GM19438 (cell line): ENCODE measurements at regions not wholly inside any gene's neighbourhood (a gene's known extent, or its start where the extent isn't known, plus 50 kb on each side); places are given as distances from the start of the nearest gene placed in this dataset.

Source experiments
- ATAC-seq: cut with Tn5 transposase; IDR thresholded peaks from one replicate; pipeline ENCODE4 v1.9.1; 2021; ENCODE audit warnings: low read depth; ENCODE audit not compliant: unreplicated experiment

DNA sequence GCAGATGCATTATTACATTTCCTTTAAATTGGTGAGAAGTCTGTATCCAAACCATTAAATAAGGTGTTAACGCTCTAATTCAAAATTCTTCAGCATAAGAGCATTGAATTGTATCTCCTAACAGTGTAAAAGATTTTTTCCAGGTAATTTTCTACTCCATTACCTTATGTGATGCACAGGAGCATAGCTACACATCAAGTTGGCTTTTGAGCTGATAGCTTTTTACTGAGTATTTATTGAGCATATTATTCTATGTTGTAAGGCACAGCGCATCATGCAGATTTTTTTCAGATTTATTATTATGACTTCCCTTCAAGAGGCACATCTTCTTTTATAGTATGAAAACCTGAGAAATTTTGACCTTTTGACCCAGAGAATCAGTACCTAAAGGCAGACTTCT is 270.7 kb upstream of the MIR17HG start:
- no peak for ATAC-seq

DNA sequence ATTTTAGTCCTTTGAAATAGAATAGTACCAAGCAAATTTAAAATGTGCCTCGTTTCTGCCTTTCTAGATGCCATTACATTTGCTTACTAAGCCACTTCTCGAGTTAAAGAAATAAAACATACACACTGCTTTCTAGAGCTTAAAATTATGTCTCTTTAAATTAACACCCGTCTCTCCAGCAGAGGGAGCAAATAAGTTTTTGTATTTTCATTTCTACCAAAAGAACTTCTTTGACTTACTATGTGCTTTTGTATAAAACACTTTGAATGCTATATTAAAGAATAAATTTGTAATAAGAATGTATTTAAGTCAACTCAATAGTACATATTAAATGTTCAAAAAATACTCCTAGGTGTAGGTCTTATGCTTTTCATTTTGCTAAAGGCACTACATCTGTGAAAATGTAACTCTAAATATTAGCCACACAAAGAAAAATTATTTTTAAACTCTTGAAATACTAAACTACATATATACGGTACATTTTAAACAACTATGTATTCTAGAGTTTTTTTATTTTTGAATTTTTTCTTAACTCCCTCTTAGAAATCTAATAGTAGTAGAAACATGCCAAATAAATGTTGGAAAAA is 269.3 kb upstream of the MIR17HG start:
- ATAC-seq: no peak

DNA sequence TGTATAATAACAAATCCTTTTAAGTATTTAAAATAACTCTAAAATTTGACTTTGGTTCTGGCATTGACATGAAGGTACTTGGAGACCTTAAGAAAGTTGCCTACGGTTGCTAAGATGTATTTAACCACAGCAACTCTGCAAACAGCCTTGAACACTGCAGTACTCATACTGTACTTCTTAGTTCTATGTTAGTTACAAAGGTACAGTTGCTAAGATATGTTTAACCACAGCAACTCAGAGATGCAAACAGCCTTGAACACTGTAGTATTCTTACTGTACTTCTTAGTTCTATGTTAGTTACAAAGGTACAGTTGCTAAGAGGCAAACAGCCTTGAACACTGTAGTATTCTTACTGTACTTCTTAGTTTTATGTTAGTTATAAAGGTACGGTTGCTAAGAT is 268.3 kb upstream of the MIR17HG start:
- ATAC-seq: no peak

DNA sequence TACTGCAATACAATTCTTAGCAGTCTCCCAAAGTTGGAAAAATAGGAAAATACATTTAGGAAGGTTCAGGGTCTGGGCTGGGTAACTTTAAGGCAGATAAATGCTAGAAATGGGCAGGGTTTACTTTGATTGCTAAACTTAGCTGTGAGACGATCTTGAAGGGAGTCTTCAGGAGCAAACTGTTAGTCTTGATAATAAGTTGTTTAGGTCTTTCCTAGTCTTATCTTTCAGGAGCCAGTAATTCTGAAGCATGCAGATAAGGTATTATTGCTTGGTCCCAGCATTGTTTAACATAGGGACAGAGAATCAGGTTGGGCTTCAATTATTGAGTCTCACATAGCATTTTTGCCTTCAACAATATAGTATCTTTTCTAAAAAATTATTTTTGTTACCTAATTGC is 262.4 kb upstream of the MIR17HG start:
- ATAC-seq: no peak

DNA sequence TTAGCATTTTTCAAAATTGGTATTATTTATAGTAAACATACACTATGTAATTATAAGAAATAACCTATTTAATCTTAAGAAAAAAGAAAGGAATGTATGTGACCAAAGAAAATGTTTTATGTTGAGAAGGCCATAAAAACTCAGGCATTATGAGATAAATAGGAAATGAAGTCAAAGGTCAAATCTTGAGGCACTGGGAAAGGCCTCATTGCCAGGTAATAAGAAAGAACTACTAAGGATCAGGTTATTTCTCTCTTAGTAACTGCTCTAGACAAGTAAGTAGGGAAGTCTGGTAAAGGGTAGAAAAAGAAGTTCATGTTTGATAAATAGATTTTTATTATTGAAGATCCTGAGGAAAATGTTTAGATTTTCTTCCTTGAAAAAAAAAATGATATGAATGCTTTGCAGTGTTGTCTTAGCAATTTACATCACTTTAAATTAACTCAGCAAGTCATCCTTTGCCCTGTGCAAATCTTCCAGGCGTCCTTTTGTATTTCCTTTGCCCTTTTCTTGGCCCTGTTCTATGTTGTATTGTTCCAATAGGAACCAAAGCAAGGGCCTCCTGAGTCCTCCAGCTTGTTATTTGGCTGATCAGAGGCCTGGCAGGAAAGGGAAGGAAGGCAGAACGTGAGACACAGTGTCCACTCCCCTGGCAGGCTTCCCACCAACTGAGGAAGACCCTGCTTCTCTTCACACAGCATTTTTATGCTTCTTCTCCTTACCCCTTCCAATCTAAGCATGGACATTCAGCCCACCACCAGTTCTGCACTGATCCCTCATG is 260.4 kb upstream of the MIR17HG start:
- no peak for ATAC-seq

DNA sequence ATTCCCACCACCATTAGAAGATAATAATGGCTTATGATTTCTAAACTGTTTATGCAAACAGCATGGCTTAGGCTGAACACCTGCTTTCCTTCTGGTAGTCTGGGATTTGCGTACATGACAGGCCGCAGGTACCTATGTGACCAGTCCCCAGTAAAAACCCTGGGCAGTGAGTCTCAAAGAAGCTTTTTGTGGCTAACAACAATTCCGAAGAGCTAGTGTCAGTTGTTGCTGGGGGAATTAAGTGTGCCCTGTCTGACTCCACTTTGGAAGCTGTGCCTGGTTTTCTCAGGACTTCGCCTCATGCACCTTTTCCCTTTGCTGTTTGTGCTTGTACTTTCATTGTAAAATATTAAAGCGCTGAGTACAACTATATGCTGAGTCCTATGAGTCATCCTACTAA is 250.2 kb upstream of the MIR17HG start:
- ATAC-seq: no peak

DNA sequence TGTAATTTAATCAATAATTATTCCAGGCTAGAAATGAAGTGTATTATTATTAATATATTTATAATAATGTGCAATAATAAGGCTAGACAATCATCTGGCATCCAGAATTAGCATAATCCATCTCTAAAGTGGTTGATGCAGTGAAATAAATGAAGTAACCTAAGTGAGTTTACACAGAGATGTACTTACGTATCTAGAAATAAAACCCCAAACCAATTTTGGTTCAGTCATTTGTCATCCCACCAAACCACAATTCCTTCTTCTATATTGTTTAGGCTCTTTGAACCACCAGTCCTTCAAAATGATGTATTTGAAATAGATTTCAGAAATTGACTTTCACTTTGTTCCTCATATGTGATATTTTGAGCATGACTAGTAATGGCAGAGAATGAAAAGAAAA is 247.6 kb upstream of the MIR17HG start:
- ATAC-seq: no peak

DNA sequence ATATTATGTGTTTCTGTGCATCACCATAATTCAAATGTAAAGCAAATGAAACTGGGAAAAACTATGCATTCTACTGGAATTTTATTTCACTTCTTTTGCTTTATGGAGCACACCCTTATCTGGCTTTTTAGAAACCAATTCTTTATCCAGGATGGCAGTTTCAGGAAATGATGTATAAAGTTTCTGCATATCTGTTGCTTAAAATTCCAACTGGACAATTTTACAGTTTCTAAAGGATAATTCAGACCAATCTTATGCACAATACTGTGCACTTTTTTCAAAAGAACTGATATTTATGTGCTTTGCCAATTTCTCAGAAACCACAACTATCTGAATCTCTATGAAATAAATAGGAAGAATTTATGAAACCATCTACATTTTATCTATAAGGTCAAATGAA is 246.5 kb upstream of the MIR17HG start:
- ATAC-seq: no peak

DNA sequence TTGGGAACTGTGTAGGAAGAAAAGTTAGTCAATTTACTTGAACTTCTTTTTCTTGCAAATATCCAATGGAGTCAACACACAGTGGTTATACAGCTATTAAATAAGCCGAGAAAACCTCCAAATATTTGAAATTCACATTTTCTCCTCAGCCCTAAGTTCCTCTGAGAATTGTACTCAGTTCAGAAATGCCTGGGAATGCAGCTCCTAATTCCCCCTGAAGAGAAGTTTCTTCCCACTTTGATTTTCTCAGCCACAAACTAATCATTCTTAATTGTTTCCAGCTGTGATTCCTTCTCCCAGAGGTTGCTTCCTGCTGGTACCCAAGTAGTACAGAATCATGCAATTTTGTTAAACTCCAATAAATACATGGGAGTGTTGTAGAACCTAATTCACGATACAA is 246.1 kb upstream of the MIR17HG start:
- no peak for ATAC-seq

DNA sequence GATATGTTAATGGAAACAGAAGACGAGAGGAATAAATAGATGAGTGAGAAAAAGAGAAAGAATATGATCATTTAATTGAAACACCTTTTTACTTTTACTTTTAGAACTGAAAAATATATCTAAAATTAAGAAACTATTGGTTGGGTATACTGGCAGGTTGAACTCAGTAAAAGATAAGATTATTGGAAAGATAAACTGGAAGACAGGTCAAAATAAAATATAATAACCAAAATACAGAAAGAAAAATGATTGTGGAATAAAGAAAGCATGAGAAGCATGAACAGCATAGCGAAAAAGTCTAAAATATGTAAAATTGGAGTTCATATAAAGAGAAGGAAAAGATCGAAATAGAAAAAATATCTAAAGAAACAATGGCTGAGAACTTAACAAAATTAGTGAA is 242.2 kb upstream of the MIR17HG start:
- no peak for ATAC-seq

DNA sequence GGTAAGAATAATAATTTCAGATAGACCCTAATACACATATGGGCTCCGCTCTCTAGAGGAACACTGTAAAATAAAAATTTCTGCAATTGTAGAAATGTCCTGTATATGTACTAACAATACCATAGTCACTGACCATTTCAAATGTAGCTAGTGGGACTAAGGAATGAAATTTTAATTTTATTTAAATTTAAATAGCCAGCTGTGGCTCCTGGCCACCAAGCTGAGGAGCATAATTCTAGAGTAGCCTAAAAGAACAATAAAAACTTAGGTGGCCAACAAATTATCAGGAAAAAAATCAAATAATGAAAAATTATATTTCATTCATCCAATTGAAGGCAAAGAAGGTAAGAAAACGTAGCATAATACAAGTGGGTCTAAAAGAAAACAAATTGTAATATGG is 240.9 kb upstream of the MIR17HG start:
- no peak for ATAC-seq

DNA sequence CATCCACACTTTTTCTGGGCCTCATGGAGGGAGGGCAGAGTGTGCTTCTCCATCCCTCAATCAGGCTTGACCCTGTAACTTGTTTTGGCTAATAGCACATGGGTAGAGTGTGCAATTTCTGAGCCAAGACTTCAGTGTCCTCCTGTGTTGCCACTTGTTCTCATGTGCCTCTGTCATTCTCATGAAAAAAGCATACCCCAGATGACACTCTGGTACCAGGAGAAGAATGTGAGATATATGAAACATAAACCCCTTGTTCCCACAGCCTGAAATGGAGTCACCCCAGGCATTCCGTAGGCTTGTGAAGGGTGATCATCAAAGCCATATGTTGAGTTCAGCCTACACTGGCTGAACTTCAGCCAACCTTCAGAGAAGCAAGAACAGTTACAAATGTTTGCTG is 239.2 kb upstream of the MIR17HG start:
- no peak for ATAC-seq

DNA sequence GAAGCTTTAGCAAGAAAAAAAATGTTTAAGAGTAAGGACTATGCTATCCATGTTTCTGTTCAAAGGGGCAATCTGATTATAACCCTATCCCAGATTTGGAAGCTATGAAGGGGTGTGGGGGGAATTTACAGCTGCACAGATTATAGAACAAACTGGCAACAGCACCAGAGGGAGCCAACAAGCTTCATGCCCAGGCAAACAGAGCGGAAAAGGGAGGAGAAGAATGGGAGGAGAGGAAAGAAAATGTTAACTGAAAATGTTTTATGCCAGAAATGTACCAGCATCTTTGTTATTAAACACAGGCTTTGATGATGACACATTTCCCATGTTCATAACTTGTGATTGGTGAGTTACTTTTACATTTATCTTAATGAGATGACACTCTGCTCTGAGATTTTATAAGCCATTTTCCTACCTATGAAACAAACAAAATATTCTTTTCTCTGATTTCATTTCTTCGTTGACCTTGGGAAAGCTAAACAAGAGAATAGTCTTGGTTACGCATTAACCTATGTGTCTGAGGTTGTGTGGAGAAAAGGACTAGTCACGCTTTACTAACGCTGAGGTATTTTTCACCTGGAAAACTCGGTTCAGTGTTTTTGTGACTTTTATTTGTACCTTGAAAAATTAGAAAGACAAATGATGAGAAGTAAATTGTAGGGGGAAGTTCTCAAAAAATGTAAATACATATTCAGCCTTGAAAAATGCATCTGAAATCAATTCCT is 235.8 kb upstream of the MIR17HG start:
- ATAC-seq: no peak

DNA sequence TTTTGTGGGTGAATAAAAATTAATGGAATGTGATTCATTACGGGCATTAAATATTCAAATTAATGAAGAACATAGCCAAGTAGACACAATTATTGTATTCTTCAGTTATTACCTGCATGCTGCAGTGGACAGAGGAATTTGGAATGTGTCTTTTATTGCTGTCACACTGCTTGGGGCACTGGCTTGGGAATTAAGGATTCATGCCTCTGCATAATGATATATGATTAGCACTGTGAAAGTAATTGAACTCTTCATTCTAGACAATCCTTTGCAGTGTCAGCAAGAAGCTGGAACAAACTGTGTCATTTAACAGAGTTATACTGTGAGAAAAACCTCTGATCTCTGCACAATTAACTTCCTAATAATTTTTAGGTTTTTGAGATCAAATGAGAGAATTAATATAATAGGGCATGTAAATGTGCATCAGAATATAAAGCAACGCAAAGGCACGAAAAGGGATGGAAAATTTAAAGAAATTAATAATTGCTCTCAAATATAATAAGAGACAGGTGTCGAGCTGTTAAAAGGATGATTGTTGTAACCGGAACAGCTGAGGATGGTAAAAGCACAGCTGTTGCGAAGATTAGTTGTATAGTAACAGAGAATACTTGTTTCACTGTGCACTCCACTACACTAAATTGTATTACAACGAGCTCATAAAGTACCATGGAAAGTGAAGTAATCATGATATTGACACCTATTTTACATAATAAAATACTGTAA is 235.1 kb upstream of the MIR17HG start:
- ATAC-seq: no peak

DNA sequence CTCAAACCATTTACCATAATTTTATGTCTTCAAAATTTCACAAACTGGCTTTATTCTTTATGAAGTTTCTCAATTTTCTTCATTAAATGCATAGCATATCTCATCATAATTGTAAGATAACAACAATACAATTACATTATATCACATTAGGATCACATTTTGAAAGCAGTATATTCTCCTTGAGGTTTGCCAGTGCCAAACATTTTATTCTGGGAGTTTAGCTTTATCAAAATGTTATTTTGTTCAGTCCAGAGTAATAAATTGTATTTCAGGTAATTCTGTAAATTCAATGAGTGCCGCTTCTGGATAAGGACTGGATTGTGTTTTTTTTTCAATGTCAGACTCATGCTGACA is 234.6 kb upstream of the MIR17HG start:
- no peak for ATAC-seq

DNA sequence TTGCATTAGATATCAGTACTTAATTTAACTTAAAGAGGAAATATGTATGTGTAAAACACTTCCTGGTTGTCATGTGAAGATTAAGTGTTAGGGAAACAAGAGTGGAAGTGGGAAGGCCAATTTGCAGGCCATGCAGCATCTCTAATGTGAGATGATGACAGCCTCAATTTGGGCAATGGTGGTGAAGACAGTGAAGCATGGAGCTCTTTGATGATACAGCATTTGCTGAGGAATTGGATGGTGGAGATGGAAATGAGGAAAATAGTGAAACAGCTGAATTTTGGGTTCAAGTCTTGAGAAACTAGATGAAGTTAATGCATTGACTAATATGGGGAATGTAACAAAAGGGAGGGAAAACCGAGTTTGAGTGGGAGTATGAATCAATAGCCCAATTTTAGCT is 231.7 kb upstream of the MIR17HG start:
- no peak for ATAC-seq

DNA sequence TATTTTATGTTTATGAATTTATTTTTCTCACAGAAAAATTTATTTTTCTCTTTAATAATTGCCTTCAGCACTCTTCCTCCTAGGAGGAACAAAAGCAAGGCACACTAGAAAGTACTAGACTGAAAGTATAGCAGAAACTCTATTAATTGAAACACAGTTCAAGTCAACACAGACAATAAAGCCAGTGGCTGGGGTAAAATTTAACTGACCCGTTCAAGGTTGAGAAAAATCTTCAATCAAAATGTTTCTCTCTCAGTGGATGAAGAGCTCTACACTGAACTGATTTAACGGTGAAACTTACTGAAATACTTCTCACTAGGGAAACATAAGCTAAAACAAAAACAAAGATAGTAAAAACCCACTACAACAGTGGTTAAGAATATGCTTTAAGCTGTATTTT is 230.1 kb upstream of the MIR17HG start:
- no peak for ATAC-seq

DNA sequence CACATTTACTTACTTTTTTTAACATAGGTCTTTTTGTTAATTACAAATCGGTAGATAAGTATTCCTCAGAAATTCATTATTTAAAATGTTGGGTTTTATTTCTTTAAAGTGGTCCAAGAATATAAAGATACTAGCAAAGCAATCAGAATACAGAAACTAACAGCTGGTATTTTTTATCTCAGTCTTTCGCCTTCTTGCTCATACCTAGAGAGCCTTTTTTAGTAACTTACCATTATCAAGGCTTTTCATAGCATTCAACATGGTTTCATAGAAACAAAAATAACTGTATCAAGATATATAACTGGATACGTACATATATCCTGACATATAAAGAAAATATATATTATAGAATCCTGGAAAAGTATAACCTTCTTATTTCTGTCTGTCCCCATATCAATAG is 227.8 kb upstream of the MIR17HG start:
- no peak for ATAC-seq

DNA sequence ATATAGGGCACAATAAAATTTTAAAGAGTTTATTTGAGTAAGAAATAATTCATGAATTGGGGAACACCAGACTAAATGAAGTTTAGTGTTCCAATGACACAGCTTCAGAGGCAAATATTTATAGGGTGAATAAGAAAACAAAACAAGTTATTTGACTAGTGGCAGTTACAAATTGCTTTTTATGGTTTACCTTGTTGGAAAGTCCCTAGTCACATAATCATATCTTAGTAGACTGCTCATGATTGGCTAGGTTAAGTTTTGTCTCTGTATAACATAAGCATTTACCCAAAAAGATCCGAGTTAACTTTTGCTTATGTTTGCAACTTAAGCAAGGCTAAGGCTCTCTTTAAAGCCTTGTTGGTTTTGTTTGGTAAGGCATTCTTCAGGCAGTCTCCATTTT is 224.7 kb upstream of the MIR17HG start:
- no peak for ATAC-seq

DNA sequence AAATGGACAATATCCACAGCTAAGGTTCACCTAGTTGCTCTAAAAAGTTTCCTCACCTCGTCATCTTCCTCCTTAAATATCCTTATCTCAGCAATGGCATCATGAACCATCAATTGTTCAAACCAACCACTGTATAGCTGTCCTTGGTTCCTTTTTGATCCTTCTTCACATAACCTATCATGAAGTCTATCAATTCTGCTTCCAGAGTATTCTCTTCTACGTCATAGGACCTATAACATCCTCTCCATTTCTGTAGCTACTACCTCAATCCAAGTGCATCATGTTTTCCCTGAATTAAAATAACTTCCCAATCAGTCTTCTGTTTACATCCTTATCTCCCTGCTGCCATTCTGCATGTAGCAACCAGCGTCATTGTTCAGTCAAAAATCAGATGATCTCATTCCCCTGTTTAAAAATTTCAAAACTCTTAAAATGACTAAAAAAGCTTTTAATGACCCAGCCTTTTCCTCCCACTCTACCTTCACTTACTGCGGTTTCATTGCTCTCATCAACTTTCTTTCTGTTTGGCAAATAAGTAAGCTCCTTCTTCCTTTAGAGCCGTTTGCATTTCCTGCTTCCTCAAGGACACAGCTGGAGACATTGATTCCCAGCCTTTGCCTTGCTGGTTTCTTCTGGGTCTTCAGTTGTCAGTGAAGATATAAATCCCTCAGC is 223.9 kb upstream of the MIR17HG start:
- ATAC-seq: peak; percentile 79

DNA sequence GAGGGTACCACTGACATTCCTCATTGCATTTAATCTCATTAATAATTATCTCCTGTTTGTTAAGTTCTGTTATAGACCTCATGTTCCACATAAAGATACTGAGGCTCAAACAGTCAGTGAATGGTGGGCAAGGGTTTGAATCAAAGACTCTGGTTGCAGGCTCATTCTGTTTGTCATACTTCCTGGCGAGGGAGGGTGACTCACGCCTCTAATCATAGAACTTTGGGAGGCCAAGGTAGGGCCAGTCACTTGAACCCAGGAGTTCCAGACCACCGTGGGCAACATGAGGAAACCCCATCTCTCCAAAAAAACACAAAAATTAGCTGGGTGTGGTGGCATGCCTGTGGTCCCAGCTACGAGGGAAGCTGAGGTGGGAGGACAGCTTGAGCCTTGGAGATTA is 220.7 kb upstream of the MIR17HG start:
- no peak for ATAC-seq
